Brain microvascular endothelial cell (primary cell): ENCODE measurements at regions not wholly inside any gene's neighbourhood (a gene's known extent, or its start where the extent isn't known, plus 50 kb on each side); places are given as distances from the start of the nearest gene placed in this dataset.

Experiments used
- DNase-seq: peaks from one replicate; pipeline ENCODE4 v3.0.0-alpha.2; 2020
- H3K27ac ChIP-seq: fragments of 250-450 bp; sonication (Bioruptor Pico); 2 replicates; pipeline ENCODE4 v1.5.1; 2020; ENCODE audit warnings: mild to moderate bottlenecking, moderate library complexity
- H3K27me3 ChIP-seq: fragments of 250-450 bp; sonication (Bioruptor Pico); replicated peaks from 2 replicates; pipeline ENCODE4 v1.5.1; 2020; ENCODE audit warnings: mild to moderate bottlenecking
- H3K36me3 ChIP-seq: fragments of 250-450 bp; sonication (Bioruptor Pico); replicated peaks from 2 replicates; pipeline ENCODE4 v1.5.1; 2020; ENCODE audit warnings: mild to moderate bottlenecking
- H3K4me3 ChIP-seq: 2 replicates; pipeline ENCODE4 v1.5.1; 2011; ENCODE audit warnings: low read depth, mild to moderate bottlenecking, control low read depth, low read length, moderate library complexity
- CTCF ChIP-seq: IDR thresholded peaks from 2 replicates; pipeline ENCODE4 v1.5.1; 2011; ENCODE audit warnings: low read depth, mild to moderate bottlenecking, moderate library complexity, low read length, control low read depth, inconsistent platforms; ENCODE audit errors: missing control alignments
- in situ Hi-C: cut with HindIII; loops from 2 replicates; pipeline ENCODE4 v1.10.0; 2017; ENCODE audit warnings: low sequenced_read_pairs, low pct_ligation_motif_present

GRCh38 chr7:131147604-131148003 lies 180.1 kb upstream of the MKLN1 start:
- TF ChIP-seq CTCF: no peak
- no peak overlapping the region for H3K27ac ChIP-seq
- H3K4me3 ChIP-seq: no peak overlapping the region
- DNase-seq: no peak
- in situ Hi-C loops: no loop called here
- no peaks in the 10 kb centered on the region for H3K36me3 ChIP-seq
- no peaks in the 10 kb centered on the region for H3K27me3 ChIP-seq

GRCh38 chr7:131148258-131148657 lies 179.4 kb upstream of the MKLN1 start:
- TF ChIP-seq CTCF: no peak
- no peak overlapping the region for H3K27ac ChIP-seq
- H3K36me3 ChIP-seq: no peaks in the 10 kb centered on the region
- no peak overlapping the region for H3K4me3 ChIP-seq
- in situ Hi-C loops: no loop called here
- DNase-seq: no peak
- no peaks in the 10 kb centered on the region for H3K27me3 ChIP-seq

- Histone ChIP-seq H3K27ac (no peak overlapping the region), H3K4me3 (no peak overlapping the region), H3K36me3 (no peaks in the 10 kb centered on the region), H3K27me3 (no peaks in the 10 kb centered on the region)
- in situ Hi-C loops: no loop called here
- TF ChIP-seq CTCF: no peak
- no peak for DNase-seq
Measured at GRCh38 chr7:131148708-131149428, 178.8 kb upstream of the MKLN1 start.

GRCh38 chr7:131149429-131149773 lies 178.3 kb upstream of the MKLN1 start:
- H3K4me3 ChIP-seq: no peak overlapping the region
- in situ Hi-C loops: no loop called here
- H3K27me3 ChIP-seq: no peaks in the 10 kb centered on the region
- H3K27ac ChIP-seq: no peak overlapping the region
- no peak for DNase-seq
- no peaks in the 10 kb centered on the region for H3K36me3 ChIP-seq
- TF ChIP-seq CTCF: no peak

GRCh38 chr7:131149840-131150239 lies 177.8 kb upstream of the MKLN1 start:
- TF ChIP-seq CTCF: no peak
- no peak for DNase-seq
- in situ Hi-C loops: no loop called here

GRCh38 chr7:131151034-131151433 lies 176.6 kb upstream of the MKLN1 start:
- DNase-seq: no peak
- no peak overlapping the region for H3K4me3 ChIP-seq
- TF ChIP-seq CTCF: no peak
- H3K27me3 ChIP-seq: no peaks in the 10 kb centered on the region
- in situ Hi-C loops: no loop called here
- H3K27ac ChIP-seq: no peak overlapping the region
- no peaks in the 10 kb centered on the region for H3K36me3 ChIP-seq

More at GRCh38 chr7:131149840-131150239, 177.8 kb upstream of the MKLN1 start:
- Histone ChIP-seq H3K4me3 (no peak overlapping the region), H3K27ac (no peak overlapping the region), H3K36me3 (no peaks in the 10 kb centered on the region), H3K27me3 (no peaks in the 10 kb centered on the region)
